H9 (cell line): ENCODE measurements at regions not wholly inside any gene's neighbourhood (a gene's known extent, or its start where the extent isn't known, plus 50 kb on each side); places are given as distances from the start of the nearest gene placed in this dataset.

Experiments used
- DNase-seq: peaks from one replicate; pipeline ENCODE4 v3.0.0-alpha.2; 2017
- H2AFZ ChIP-seq: one replicate; pipeline ENCODE4 v1.6.1; 2013; ENCODE audit warnings: mild to moderate bottlenecking, low read length, control low read depth, moderate library complexity
- H2AK5ac ChIP-seq: 2 replicates; pipeline ENCODE4 v1.6.1; 2013; ENCODE audit warnings: low read length, control low read depth, mixed read lengths; ENCODE audit not compliant: insufficient read length
- H2BK120ac ChIP-seq: one replicate; pipeline ENCODE4 v1.6.1; 2013; ENCODE audit warnings: low read depth, mild to moderate bottlenecking, low read length, control low read depth, inconsistent platforms; ENCODE audit not compliant: poor library complexity, severe bottlenecking
- H2BK12ac ChIP-seq: 2 replicates; pipeline ENCODE4 v1.6.1; 2013; ENCODE audit warnings: low read length, control low read depth, mixed read lengths, low read depth; ENCODE audit not compliant: insufficient read length
- H2BK15ac ChIP-seq: 2 replicates; pipeline ENCODE4 v1.6.1; 2013; ENCODE audit warnings: low read depth, low read length, control low read depth
- H2BK20ac ChIP-seq: one replicate; pipeline ENCODE4 v1.6.1; 2013; ENCODE audit warnings: low read depth, mild to moderate bottlenecking, low read length, control low read depth, inconsistent platforms; ENCODE audit not compliant: poor library complexity, severe bottlenecking
- H2BK5ac ChIP-seq: 2 replicates; pipeline ENCODE4 v1.6.1; 2013; ENCODE audit warnings: low read length, control low read depth, mixed read lengths; ENCODE audit not compliant: insufficient read length
- H3K14ac ChIP-seq: 2 replicates; pipeline ENCODE4 v1.6.1; 2013; ENCODE audit warnings: low read length, control low read depth; ENCODE audit not compliant: insufficient read depth
- H3K18ac ChIP-seq: 2 replicates; pipeline ENCODE4 v1.6.1; 2013; ENCODE audit warnings: low read depth, mild to moderate bottlenecking, mixed read lengths, low read length, control low read depth; ENCODE audit not compliant: insufficient read length
- H3K23ac ChIP-seq: 2 replicates; pipeline ENCODE4 v1.6.1; 2013; ENCODE audit warnings: low read length, control low read depth, mixed read lengths, low read depth; ENCODE audit not compliant: insufficient read length
- H3K23me2 ChIP-seq: 2 replicates; pipeline ENCODE4 v1.6.1; 2013; ENCODE audit warnings: low read depth, mild to moderate bottlenecking, mixed read lengths, low read length, control low read depth; ENCODE audit not compliant: insufficient read length, poor library complexity, severe bottlenecking
- H3K27ac ChIP-seq: 2 replicates; pipeline ENCODE4 v1.5.1; 2013; ENCODE audit warnings: low read length, control low read depth, mixed read lengths, low read depth; ENCODE audit not compliant: insufficient read length
- H3K27me3 ChIP-seq: 2 replicates; pipeline ENCODE4 v1.6.1; 2013; ENCODE audit warnings: low read length, control low read depth, inconsistent platforms; ENCODE audit not compliant: insufficient read depth
- H3K4ac ChIP-seq: 2 replicates; pipeline ENCODE4 v1.6.1; 2013; ENCODE audit warnings: low read depth, mild to moderate bottlenecking, control low read depth, inconsistent platforms, low read length, moderate library complexity
- H3K4me1 ChIP-seq: 2 replicates; pipeline ENCODE4 v1.6.1; 2013; ENCODE audit warnings: low read length, control low read depth, inconsistent platforms; ENCODE audit not compliant: insufficient read depth
- H3K4me2 ChIP-seq: 2 replicates; pipeline ENCODE4 v1.6.1; 2013; ENCODE audit warnings: low read length, control low read depth, mixed read lengths; ENCODE audit not compliant: insufficient read length, insufficient read depth
- H3K56ac ChIP-seq: 2 replicates; pipeline ENCODE4 v1.6.1; 2013; ENCODE audit warnings: low read depth, mild to moderate bottlenecking, mixed read lengths, low read length, control low read depth; ENCODE audit not compliant: insufficient read length
- H3K79me1 ChIP-seq: 2 replicates; pipeline ENCODE4 v1.6.1; 2013; ENCODE audit warnings: low read depth, mild to moderate bottlenecking, moderate library complexity, low read length, control low read depth, inconsistent platforms; ENCODE audit not compliant: insufficient read depth, poor library complexity, severe bottlenecking
- H3K79me2 ChIP-seq: 2 replicates; pipeline ENCODE4 v1.6.1; 2013; ENCODE audit warnings: low read length, control low read depth, inconsistent platforms; ENCODE audit not compliant: insufficient read depth
- H3K9ac ChIP-seq: 2 replicates; pipeline ENCODE4 v1.6.1; 2013; ENCODE audit warnings: low read length, control low read depth, mixed read lengths; ENCODE audit not compliant: insufficient read length; ENCODE audit errors: extremely low read depth
- H3K9me3 ChIP-seq: one replicate; pipeline ENCODE4 v1.6.1; 2013; ENCODE audit warnings: low read depth, low read length, inconsistent platforms; ENCODE audit not compliant: control insufficient read depth
- H3T11ph ChIP-seq: one replicate; pipeline ENCODE4 v1.6.1; 2013; ENCODE audit warnings: mild to moderate bottlenecking, low read length, control low read depth, inconsistent platforms
- H4K20me1 ChIP-seq: one replicate; pipeline ENCODE4 v1.6.1; 2013; ENCODE audit not compliant: control insufficient read depth, insufficient read length, insufficient read depth
- H4K5ac ChIP-seq: 2 replicates; pipeline ENCODE4 v1.6.1; 2013; ENCODE audit warnings: low read depth, mild to moderate bottlenecking, mixed read lengths, low read length, control low read depth; ENCODE audit not compliant: insufficient read length
- H4K8ac ChIP-seq: replicated peaks from 2 replicates; pipeline ENCODE4 v1.6.1; 2013; ENCODE audit warnings: low read length, control low read depth, mixed read lengths, low read depth; ENCODE audit not compliant: insufficient read length
- H4K91ac ChIP-seq: 2 replicates; pipeline ENCODE4 v1.6.1; 2013; ENCODE audit warnings: low read depth, mild to moderate bottlenecking, moderate library complexity, mixed read lengths, low read length, control low read depth; ENCODE audit not compliant: insufficient read length
- H3K27ac Mint-ChIP-seq, 3 experiments: 2 replicates in 2 of 3; 3 replicates in 1 of 3; pipeline ENCODE4 v1.8.0; 2020 to 2021; ENCODE audit warnings: mixed read lengths in 3 of 3, mild to moderate bottlenecking in 1 of 3, moderate library complexity in 1 of 3
- H3K27me3 Mint-ChIP-seq: 2 replicates; pipeline ENCODE4 v1.8.0; 2021; ENCODE audit warnings: low read depth, mild to moderate bottlenecking, moderate library complexity, mixed read lengths
- H3K36me3 Mint-ChIP-seq, 3 experiments: 2 replicates in 2 of 3; 3 replicates in 1 of 3; pipeline ENCODE4 v1.8.0; 2020 to 2021; ENCODE audit warnings: low read depth in 3 of 3, mixed read lengths in 3 of 3; ENCODE audit not compliant: insufficient read depth in 1 of 3
- H3K4me1 Mint-ChIP-seq, 2 experiments: 2 replicates each; pipeline ENCODE4 v1.8.0; 2020; ENCODE audit warnings: mixed read lengths in 2 of 2
- H3K4me3 Mint-ChIP-seq, 2 experiments: 2 replicates in 1 of 2; 3 replicates in 1 of 2; pipeline ENCODE4 v1.8.0; 2020 to 2021; ENCODE audit warnings: mild to moderate bottlenecking in 2 of 2, mixed read lengths in 2 of 2, moderate library complexity in 1 of 2
- H3K9me3 Mint-ChIP-seq, 2 experiments: 2 replicates in 1 of 2; 3 replicates in 1 of 2; pipeline ENCODE4 v1.8.0; 2020; ENCODE audit warnings: mild to moderate bottlenecking in 2 of 2, mixed read lengths in 2 of 2, moderate library complexity in 1 of 2
- WGBS: extraction: QIAGEN DNeasy Blood & Tissue Kit; methylation state at CpG from one replicate; pipeline ENCODE4 v1.1.7; 2013; ENCODE audit warnings: missing lambda C conversion rate, low lambda C conversion rate, mixed read lengths; ENCODE audit not compliant: insufficient read length; ENCODE audit errors: extremely low coverage; 5-methylcytosine and 5-hydroxymethylcytosine counted together
- TF ChIP-seq, protein P1 (sequence below): fragments of 200-600 bp; sonication (generic); conservative IDR thresholded peaks from 3 replicates; pipeline ENCODE4 v1.8.0; 2021; ENCODE audit warnings: antibody characterized with exemption, mild to moderate bottlenecking

DNA sequence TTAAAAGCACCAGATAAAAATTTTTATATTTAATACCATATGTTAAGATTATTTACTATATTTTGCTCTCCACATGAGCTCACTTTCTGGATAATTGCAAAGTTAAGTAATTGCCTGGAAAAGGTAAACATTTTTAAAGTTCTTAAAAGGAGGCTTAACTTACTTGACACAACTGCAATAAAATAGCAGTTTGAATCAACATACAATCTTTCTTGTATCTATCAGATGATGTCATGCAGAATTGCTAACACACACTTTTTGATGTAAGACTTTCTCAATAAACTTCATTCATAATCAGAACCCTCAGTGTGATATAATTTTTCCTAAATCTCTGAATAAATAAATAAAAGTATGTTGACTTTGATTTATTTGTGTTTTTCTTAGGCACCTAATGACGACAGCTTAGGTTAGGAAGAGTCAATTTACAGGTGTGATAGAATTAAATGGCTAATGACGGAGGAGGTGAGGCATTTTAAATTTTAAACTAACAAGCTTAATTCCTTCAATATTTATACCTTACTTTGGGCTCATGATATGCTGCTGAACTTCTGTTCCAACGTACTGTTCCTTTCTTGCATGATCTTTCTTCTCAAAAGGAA lies 99.5 kb downstream of the LYPLAL1 start:
- H2BK20ac ChIP-seq: no peak overlapping the region
- H3K27me3 ChIP-seq: no peaks in the 10 kb centered on the region
- H4K91ac ChIP-seq: no peak overlapping the region
- H3K23me2 ChIP-seq: no peaks in the 10 kb centered on the region
- no peak overlapping the region for H2AFZ ChIP-seq
- no peak for DNase-seq
- no peaks in the 10 kb centered on the region for H4K20me1 ChIP-seq
- H2BK120ac ChIP-seq: no peak overlapping the region
- TF ChIP-seq, protein P1, sequence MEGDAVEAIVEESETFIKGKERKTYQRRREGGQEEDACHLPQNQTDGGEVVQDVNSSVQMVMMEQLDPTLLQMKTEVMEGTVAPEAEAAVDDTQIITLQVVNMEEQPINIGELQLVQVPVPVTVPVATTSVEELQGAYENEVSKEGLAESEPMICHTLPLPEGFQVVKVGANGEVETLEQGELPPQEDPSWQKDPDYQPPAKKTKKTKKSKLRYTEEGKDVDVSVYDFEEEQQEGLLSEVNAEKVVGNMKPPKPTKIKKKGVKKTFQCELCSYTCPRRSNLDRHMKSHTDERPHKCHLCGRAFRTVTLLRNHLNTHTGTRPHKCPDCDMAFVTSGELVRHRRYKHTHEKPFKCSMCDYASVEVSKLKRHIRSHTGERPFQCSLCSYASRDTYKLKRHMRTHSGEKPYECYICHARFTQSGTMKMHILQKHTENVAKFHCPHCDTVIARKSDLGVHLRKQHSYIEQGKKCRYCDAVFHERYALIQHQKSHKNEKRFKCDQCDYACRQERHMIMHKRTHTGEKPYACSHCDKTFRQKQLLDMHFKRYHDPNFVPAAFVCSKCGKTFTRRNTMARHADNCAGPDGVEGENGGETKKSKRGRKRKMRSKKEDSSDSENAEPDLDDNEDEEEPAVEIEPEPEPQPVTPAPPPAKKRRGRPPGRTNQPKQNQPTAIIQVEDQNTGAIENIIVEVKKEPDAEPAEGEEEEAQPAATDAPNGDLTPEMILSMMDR: no peak
- no peak overlapping the region for H4K5ac ChIP-seq
- H3K18ac ChIP-seq: no peak overlapping the region
- Mint-ChIP-seq H3K9me3 (no peaks in the 10 kb centered on the region), H3K36me3 (no peaks in the 10 kb centered on the region), H3K27ac (no peak overlapping the region), H3K4me3 (no peak overlapping the region), H3K27me3 (no peaks in the 10 kb centered on the region), H3K4me1 (no peaks in the 10 kb centered on the region; a peak in 1 of 4 replicates)
- H3K9me3 ChIP-seq: no peaks in the 10 kb centered on the region
- no peaks in the 10 kb centered on the region for H3K4me1 ChIP-seq
- no peak overlapping the region for H3K27ac ChIP-seq
- H3K23ac ChIP-seq: no peak overlapping the region
- no peak overlapping the region for H3K56ac ChIP-seq
- no peak overlapping the region for H4K8ac ChIP-seq
- no peak overlapping the region for H3K4ac ChIP-seq
- no peak overlapping the region for H3K9ac ChIP-seq
- WGBS: no CpG with 5 or more reads among the region's 3 CpGs
- H3T11ph ChIP-seq: no peak overlapping the region
- no peak overlapping the region for H2BK5ac ChIP-seq
- H3K79me2 ChIP-seq: no peaks in the 10 kb centered on the region
- no peak overlapping the region for H2BK12ac ChIP-seq
- no peak overlapping the region for H3K4me2 ChIP-seq
- H2AK5ac ChIP-seq: no peak overlapping the region
- no peak overlapping the region for H3K14ac ChIP-seq
- H3K79me1 ChIP-seq: no peaks in the 10 kb centered on the region
- no peak overlapping the region for H2BK15ac ChIP-seq
